LNCaP clone FGC (cell line): ENCODE measurements at regions not wholly inside any gene's neighbourhood (a gene's known extent, or its start where the extent isn't known, plus 50 kb on each side); places are given as distances from the start of the nearest gene placed in this dataset.

Experiments used
- DNase-seq: peaks from one replicate; pipeline ENCODE4 v3.0.0-alpha.2; 2011; ENCODE audit warnings: low read depth
- H3K4me3 ChIP-seq: 2 replicates; pipeline ENCODE4 v1.5.1; 2011; ENCODE audit warnings: mild to moderate bottlenecking, low read depth, low read length, control low read depth
- CTCF ChIP-seq: IDR thresholded peaks from 2 replicates; pipeline ENCODE4 v1.5.1; 2012; ENCODE audit warnings: mild to moderate bottlenecking; ENCODE audit not compliant: control insufficient read depth, insufficient read depth; ENCODE audit errors: extremely low read depth

GRCh38 chr14:42703501-42703900 lies 1096.8 kb downstream of the LRFN5 start:
- no peak for TF ChIP-seq CTCF
- no peak overlapping the region for H3K4me3 ChIP-seq
- DNase-seq, result no peak

- TF ChIP-seq CTCF, result no peak
- no peak for DNase-seq
- H3K4me3 ChIP-seq, result no peak overlapping the region
These were observed 1080.7 kb downstream of the LRFN5 start for GRCh38 chr14:42687421-42687820.

- H3K4me3 ChIP-seq, result no peak overlapping the region
- no peak for TF ChIP-seq CTCF
- DNase-seq, result no peak
These were observed 1077.0 kb downstream of the LRFN5 start for GRCh38 chr14:42683707-42684106.

- no peak for DNase-seq
- no peak for TF ChIP-seq CTCF
- no peak overlapping the region for H3K4me3 ChIP-seq
These were observed 1070.0 kb downstream of the LRFN5 start for GRCh38 chr14:42676636-42677035.

- DNase-seq, result no peak
- no peak overlapping the region for H3K4me3 ChIP-seq
- no peak for TF ChIP-seq CTCF
These were observed 1067.3 kb downstream of the LRFN5 start for GRCh38 chr14:42673963-42674362.

- no peak for TF ChIP-seq CTCF
- no peak for DNase-seq
- H3K4me3 ChIP-seq, result no peak overlapping the region
These were observed 1065.0 kb downstream of the LRFN5 start for GRCh38 chr14:42671636-42672035.

GRCh38 chr14:42665083-42665482 lies 1058.4 kb downstream of the LRFN5 start:
- peak; percentile 25 for DNase-seq
- no peak for TF ChIP-seq CTCF
- H3K4me3 ChIP-seq, result no peak overlapping the region
